IMR-90 (cell line): ENCODE measurements at regions not wholly inside any gene's neighbourhood (a gene's known extent, or its start where the extent isn't known, plus 50 kb on each side); places are given as distances from the start of the nearest gene placed in this dataset.

Source experiments
- ATAC-seq: fragments of 200-7000 bp; cut with Tn5 transposase; 2 replicates; pipeline ENCODE4 v1.9.1; 2020; ENCODE audit warnings: low read depth, mild to moderate bottlenecking, moderate library complexity
- BruUV-seq: library from RNA; stranded (reverse); fragments of 400-500 nt; replicated peaks from 2 replicates; lab custom pipeline; 2021; lab: Mats Ljungman, UMichigan
- CTCF ChIA-PET: fragments of 300-600 bp; formaldehyde crosslinking; extraction: SDS; loops from one replicate; lab custom pipeline; 2021; ENCODE audit warnings: antibody characterized with exemption; lab: Yijun Ruan, JAX
- POLR2A ChIA-PET: fragments of 300-600 bp; sonication (Branson Sonifier 250); formaldehyde crosslinking; loops from one replicate; lab custom pipeline; 2022; ENCODE audit warnings: antibody characterized with exemption; ENCODE audit not compliant: unreplicated experiment; lab: Charles Lee
- DNase-seq: peaks from one replicate; pipeline ENCODE4 v3.0.0; 2013
- H2AFZ ChIP-seq: replicated peaks from 2 replicates; pipeline ENCODE3; 2013; ENCODE audit warnings: low read length, mild to moderate bottlenecking; ENCODE audit not compliant: poor library complexity
- H2AK5ac ChIP-seq: 2 replicates; pipeline ENCODE4 v1.6.1; 2013; ENCODE audit warnings: low read depth, low read length, inconsistent platforms
- H2AK9ac ChIP-seq: replicated peaks from 2 replicates; pipeline ENCODE3; 2013; ENCODE audit warnings: mild to moderate bottlenecking, low read depth, low read length, moderate library complexity; ENCODE audit not compliant: poor library complexity
- H2BK120ac ChIP-seq: 2 replicates; pipeline ENCODE4 v1.6.1; 2013; ENCODE audit warnings: low read depth, low read length, inconsistent platforms
- H2BK15ac ChIP-seq: 3 replicates; pipeline ENCODE4 v1.6.1; 2013; ENCODE audit warnings: low read depth, low read length, inconsistent platforms
- H2BK20ac ChIP-seq: 2 replicates; pipeline ENCODE4 v1.6.1; 2013; ENCODE audit warnings: low read depth, mild to moderate bottlenecking, inconsistent platforms, low read length, moderate library complexity
- H2BK5ac ChIP-seq: 2 replicates; pipeline ENCODE4 v1.6.1; 2013; ENCODE audit warnings: mild to moderate bottlenecking, low read depth, low read length, inconsistent platforms; ENCODE audit not compliant: poor library complexity, severe bottlenecking
- H3K14ac ChIP-seq: replicated peaks from 2 replicates; pipeline ENCODE4 v1.6.1; 2013; ENCODE audit warnings: low read depth, low read length, inconsistent platforms
- H3K18ac ChIP-seq: 2 replicates; pipeline ENCODE4 v1.6.1; 2013; ENCODE audit warnings: low read depth, low read length, control low read depth
- H3K23ac ChIP-seq: 2 replicates; pipeline ENCODE4 v1.6.1; 2013; ENCODE audit warnings: low read depth, low read length, inconsistent platforms
- H3K27ac ChIP-seq: 2 replicates; pipeline ENCODE4 v1.5.1; 2013; ENCODE audit warnings: mild to moderate bottlenecking, control low read depth, low read length; ENCODE audit not compliant: insufficient read depth
- H3K27me3 ChIP-seq: 2 replicates; pipeline ENCODE4 v1.6.1; 2013; ENCODE audit warnings: low read length; ENCODE audit not compliant: control insufficient read depth, insufficient read depth
- H3K36me3 ChIP-seq: 2 replicates; pipeline ENCODE4 v1.6.1; 2013; ENCODE audit warnings: low read length, mixed read lengths; ENCODE audit not compliant: control insufficient read depth, insufficient read depth
- H3K4ac ChIP-seq: 2 replicates; pipeline ENCODE4 v1.6.1; 2013; ENCODE audit warnings: low read depth, low read length, inconsistent platforms
- H3K4me1 ChIP-seq: 2 replicates; pipeline ENCODE4 v1.6.1; 2013; ENCODE audit warnings: low read length, mixed read lengths; ENCODE audit not compliant: control insufficient read depth, insufficient read depth
- H3K4me2 ChIP-seq: 2 replicates; pipeline ENCODE4 v1.6.1; 2013; ENCODE audit warnings: low read depth, mild to moderate bottlenecking, control low read depth, low read length, moderate library complexity
- H3K4me3 ChIP-seq: 2 replicates; pipeline ENCODE4 v1.5.1; 2013; ENCODE audit warnings: low read depth, mild to moderate bottlenecking, control low read depth, low read length, moderate library complexity; ENCODE audit not compliant: insufficient read depth
- H3K56ac ChIP-seq: 2 replicates; pipeline ENCODE4 v1.6.1; 2013; ENCODE audit warnings: low read length, inconsistent platforms; ENCODE audit not compliant: insufficient read depth; ENCODE audit errors: extremely low read depth
- H3K79me1 ChIP-seq, 2 experiments: 2 replicates each; pipeline ENCODE4 v1.6.1; 2013; ENCODE audit warnings: low read length in 2 of 2, inconsistent platforms in 1 of 2, low read depth in 1 of 2
- H3K9ac ChIP-seq: 2 replicates; pipeline ENCODE4 v1.6.1; 2013; ENCODE audit warnings: low read depth, low read length, control low read depth
- H3K9me1 ChIP-seq: 2 replicates; pipeline ENCODE4 v1.6.1; 2013; ENCODE audit warnings: low read length, inconsistent platforms; ENCODE audit not compliant: insufficient read depth
- H3K9me3 ChIP-seq: 2 replicates; pipeline ENCODE4 v1.6.1; 2013; ENCODE audit warnings: low read length; ENCODE audit not compliant: control insufficient read depth, insufficient read depth
- H4K20me1 ChIP-seq: 2 replicates; pipeline ENCODE4 v1.6.1; 2013; ENCODE audit warnings: low read length, inconsistent platforms; ENCODE audit not compliant: insufficient read depth
- H4K5ac ChIP-seq: 2 replicates; pipeline ENCODE4 v1.6.1; 2013; ENCODE audit warnings: mild to moderate bottlenecking, low read depth, low read length, control low read depth
- H4K8ac ChIP-seq, 2 experiments: 2 replicates each; pipeline ENCODE4 v1.6.1; 2013; ENCODE audit warnings: low read depth in 2 of 2, low read length in 2 of 2, control low read depth in 1 of 2, inconsistent platforms in 1 of 2
- H4K91ac ChIP-seq: 2 replicates; pipeline ENCODE4 v1.6.1; 2013; ENCODE audit warnings: low read depth, low read length, inconsistent platforms; ENCODE audit not compliant: insufficient read depth
- BHLHE40 ChIP-seq: fragments of 150-350 bp; IDR thresholded peaks from 2 replicates; pipeline ENCODE4 v1.6.1; 2016; ENCODE audit warnings: mild to moderate bottlenecking, low read depth, low read length
- CEBPB ChIP-seq: IDR thresholded peaks from 2 replicates; pipeline ENCODE4 v1.6.1; 2012; ENCODE audit warnings: low read depth, low read length, improper control_type of control experiment
- MAFK ChIP-seq: IDR thresholded peaks from 2 replicates; pipeline ENCODE4 v1.6.1; 2012; ENCODE audit warnings: low read depth, low read length, improper control_type of control experiment
- MXI1 ChIP-seq: IDR thresholded peaks from 2 replicates; pipeline ENCODE4 v1.6.1; 2012; ENCODE audit warnings: low read depth, mild to moderate bottlenecking, low read length, moderate library complexity, borderline replicate concordance
- NFE2L2 ChIP-seq: fragments of 150-350 bp; IDR thresholded peaks from 2 replicates; pipeline ENCODE4 v1.6.1; 2016; ENCODE audit warnings: low read depth, mild to moderate bottlenecking, low read length
- POLR2A ChIP-seq: IDR thresholded peaks from 2 replicates; pipeline ENCODE4 v1.6.1; 2012; ENCODE audit warnings: mild to moderate bottlenecking, low read depth, low read length
- RAD21 ChIP-seq: IDR thresholded peaks from 2 replicates; pipeline ENCODE4 v1.6.1; 2012; ENCODE audit warnings: low read length, improper control_type of control experiment
- RFX5 ChIP-seq: IDR thresholded peaks from 2 replicates; pipeline ENCODE4 v1.8.0; 2012; ENCODE audit warnings: low read depth, mild to moderate bottlenecking, low read length, moderate library complexity
- SMC3 ChIP-seq: fragments of 150-350 bp; IDR thresholded peaks from 2 replicates; pipeline ENCODE4 v1.6.1; 2016; ENCODE audit warnings: low read depth, mild to moderate bottlenecking, antibody characterized with exemption, low read length, moderate library complexity
- WGBS, 2 experiments: methylation state at CpG; one replicate each; pipeline versions ENCODE4 v1.1.5 to v1.1.7; 2013; ENCODE audit warnings: missing lambda C conversion rate in 2 of 2; ENCODE audit not compliant: insufficient read length in 1 of 2; ENCODE audit errors: extremely low coverage in 2 of 2; 5-methylcytosine and 5-hydroxymethylcytosine counted together
- dilution Hi-C: fragments of 300-500 bp; cut with HindIII; formaldehyde crosslinking; loops from one replicate; pipeline ENCODE4 v1.14.3; 2018; ENCODE audit warnings: low sequenced_read_pairs; ENCODE audit not compliant: unreplicated experiment
- in situ Hi-C: fragments of 300-500 bp; cut with MboI; formaldehyde crosslinking; loops from 3 replicates; pipeline ENCODE4 v1.14.3; 2019; ENCODE audit warnings: low sequenced_read_pairs, inconsistent platforms, mixed read lengths
- intact Hi-C: fragments of 100-400 bp; cut with micrococcal nuclease; formaldehyde crosslinking; loops from 2 replicates; pipeline ENCODE4 v1.10.0; 2022
- TF ChIP-seq, protein P1 (sequence below): conservative IDR thresholded peaks from 2 replicates; pipeline ENCODE4 v1.5.1; 2012; ENCODE audit warnings: mild to moderate bottlenecking, low read depth, low read length, improper control_type of control experiment
- TF ChIP-seq, protein P2 (sequence below): fragments of 150-350 bp; IDR thresholded peaks from 2 replicates; pipeline ENCODE4 v1.6.1; 2016; ENCODE audit warnings: low read depth, mild to moderate bottlenecking, low read length, moderate library complexity, borderline replicate concordance

DNA sequence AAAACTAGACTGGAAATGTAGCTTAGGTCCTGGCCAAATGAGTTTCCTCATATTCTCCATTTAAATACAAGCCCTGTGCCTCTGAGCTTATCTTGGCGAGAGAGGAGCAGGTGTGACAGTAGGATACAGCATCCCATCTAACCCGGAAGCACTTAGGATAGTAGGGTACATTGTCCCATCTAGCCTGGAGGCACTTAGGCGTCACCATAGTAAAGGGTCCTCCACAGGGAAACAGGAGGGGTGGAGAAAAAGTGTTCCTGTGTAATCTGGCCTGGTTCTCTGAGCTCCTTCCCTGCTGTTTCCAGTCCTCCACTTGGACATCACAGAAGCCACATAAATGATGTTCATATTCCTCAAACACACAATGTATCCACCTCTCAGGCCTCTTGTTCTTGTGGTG is 301.4 kb downstream of the GALR1 start:
- H3K27ac ChIP-seq = no peak overlapping the region
- no peaks in the 10 kb centered on the region for H3K27me3 ChIP-seq
- H4K91ac ChIP-seq = no peak overlapping the region
- CTCF ChIA-PET = no interaction called here
- H4K20me1 ChIP-seq = no peaks in the 10 kb centered on the region
- H3K4me1 ChIP-seq = no peaks in the 10 kb centered on the region
- no peak overlapping the region for H2BK15ac ChIP-seq
- H2AK9ac ChIP-seq = no peak overlapping the region
- H3K18ac ChIP-seq = no peak overlapping the region
- POLR2A ChIA-PET = no interaction called here
- H4K5ac ChIP-seq = no peak overlapping the region
- no peaks in the 10 kb centered on the region for H3K9me1 ChIP-seq
- no peak overlapping the region for H3K9ac ChIP-seq
- no peak overlapping the region for H3K4ac ChIP-seq
- no peak overlapping the region for H4K8ac ChIP-seq
- ATAC-seq (no peak), DNase-seq (no peak)
- no peaks in the 10 kb centered on the region for H3K79me1 ChIP-seq
- no peak overlapping the region for H3K4me3 ChIP-seq
- H3K4me2 ChIP-seq = no peak overlapping the region
- intact Hi-C loops (no loop called here), in situ Hi-C loops (no loop called here), dilution Hi-C loops (no loop called here)
- H2BK120ac ChIP-seq = no peak overlapping the region
- no peaks in the 10 kb centered on the region for H3K36me3 ChIP-seq
- no peak overlapping the region for H2BK5ac ChIP-seq
- no peak overlapping the region for H3K14ac ChIP-seq
- H2AK5ac ChIP-seq = no peak overlapping the region
- H3K9me3 ChIP-seq = peaks cover 22% of the 10 kb centered on the region
- no peak overlapping the region for H3K56ac ChIP-seq
- BruUV-seq = no TSS peak
- no peak overlapping the region for H2BK20ac ChIP-seq
- no CpG with 5 or more reads among the region's 3 CpGs for WGBS, 2 experiments
- TF ChIP-seq BHLHE40 (no peak), SMC3 (no peak), MXI1 (no peak), CEBPB (no peak), RAD21 (no peak), NFE2L2 (no peak), MAFK (no peak), POLR2A (no peak), RFX5 (no peak)
- TF ChIP-seq, protein P1, sequence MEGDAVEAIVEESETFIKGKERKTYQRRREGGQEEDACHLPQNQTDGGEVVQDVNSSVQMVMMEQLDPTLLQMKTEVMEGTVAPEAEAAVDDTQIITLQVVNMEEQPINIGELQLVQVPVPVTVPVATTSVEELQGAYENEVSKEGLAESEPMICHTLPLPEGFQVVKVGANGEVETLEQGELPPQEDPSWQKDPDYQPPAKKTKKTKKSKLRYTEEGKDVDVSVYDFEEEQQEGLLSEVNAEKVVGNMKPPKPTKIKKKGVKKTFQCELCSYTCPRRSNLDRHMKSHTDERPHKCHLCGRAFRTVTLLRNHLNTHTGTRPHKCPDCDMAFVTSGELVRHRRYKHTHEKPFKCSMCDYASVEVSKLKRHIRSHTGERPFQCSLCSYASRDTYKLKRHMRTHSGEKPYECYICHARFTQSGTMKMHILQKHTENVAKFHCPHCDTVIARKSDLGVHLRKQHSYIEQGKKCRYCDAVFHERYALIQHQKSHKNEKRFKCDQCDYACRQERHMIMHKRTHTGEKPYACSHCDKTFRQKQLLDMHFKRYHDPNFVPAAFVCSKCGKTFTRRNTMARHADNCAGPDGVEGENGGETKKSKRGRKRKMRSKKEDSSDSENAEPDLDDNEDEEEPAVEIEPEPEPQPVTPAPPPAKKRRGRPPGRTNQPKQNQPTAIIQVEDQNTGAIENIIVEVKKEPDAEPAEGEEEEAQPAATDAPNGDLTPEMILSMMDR = no peak
- TF ChIP-seq, protein P2, sequence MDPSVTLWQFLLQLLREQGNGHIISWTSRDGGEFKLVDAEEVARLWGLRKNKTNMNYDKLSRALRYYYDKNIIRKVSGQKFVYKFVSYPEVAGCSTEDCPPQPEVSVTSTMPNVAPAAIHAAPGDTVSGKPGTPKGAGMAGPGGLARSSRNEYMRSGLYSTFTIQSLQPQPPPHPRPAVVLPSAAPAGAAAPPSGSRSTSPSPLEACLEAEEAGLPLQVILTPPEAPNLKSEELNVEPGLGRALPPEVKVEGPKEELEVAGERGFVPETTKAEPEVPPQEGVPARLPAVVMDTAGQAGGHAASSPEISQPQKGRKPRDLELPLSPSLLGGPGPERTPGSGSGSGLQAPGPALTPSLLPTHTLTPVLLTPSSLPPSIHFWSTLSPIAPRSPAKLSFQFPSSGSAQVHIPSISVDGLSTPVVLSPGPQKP = no peak
- H2AFZ ChIP-seq = no peak overlapping the region
- no peak overlapping the region for H3K23ac ChIP-seq
